C4-2B (cell line): ENCODE measurements at regions not wholly inside any gene's neighbourhood (a gene's known extent, or its start where the extent isn't known, plus 50 kb on each side); places are given as distances from the start of the nearest gene placed in this dataset.

Source experiments
- H3K27ac ChIP-seq: fragments of 450-650 bp; 2 replicates; pipeline ENCODE4 v1.5.1; 2017
- ZFX ChIP-seq: fragments of 450-650 bp; IDR thresholded peaks from 2 replicates; pipeline ENCODE4 v1.6.1; 2017
- TF ChIP-seq, protein P1 (sequence below): fragments of 450-650 bp; conservative IDR thresholded peaks from 2 replicates; pipeline ENCODE4 v1.5.1; 2017; ENCODE audit warnings: mild to moderate bottlenecking

DNA sequence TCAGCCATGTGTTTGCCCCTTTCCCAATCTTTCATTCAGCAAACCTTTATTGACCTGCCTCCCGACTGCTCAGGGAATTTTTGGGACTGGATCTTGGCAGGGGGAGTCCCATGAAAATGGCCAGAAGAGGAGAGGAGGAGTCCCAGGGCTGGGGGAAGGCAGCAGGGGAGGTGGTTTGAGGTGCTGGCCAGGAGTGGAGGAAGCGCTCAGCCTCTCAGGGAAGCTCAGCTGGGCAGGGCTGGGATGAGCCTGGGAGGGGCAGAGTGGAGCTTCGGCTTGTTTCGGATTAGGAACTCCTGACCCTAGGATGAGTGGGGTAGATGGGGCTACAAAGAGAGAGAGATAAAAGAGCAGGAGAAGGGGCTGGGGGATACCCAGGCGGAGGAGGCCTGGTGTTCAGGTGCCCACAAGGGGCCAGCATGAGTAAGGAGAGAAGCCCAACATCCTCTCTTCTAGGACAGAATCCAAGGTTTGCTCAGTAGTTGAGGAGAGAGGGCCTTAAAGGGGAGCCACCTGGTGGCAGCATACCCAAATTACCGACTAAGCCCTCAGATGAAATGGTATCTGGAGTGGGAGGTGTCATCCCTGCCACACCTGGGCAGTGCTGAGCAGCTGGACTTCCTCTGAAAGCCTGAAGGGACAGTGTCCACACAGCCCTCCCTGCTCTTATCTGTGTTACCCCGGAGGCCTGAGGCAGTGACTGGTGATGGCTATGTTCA, 91.1 kb downstream of the INHBB start:
- TF ChIP-seq, protein P1, sequence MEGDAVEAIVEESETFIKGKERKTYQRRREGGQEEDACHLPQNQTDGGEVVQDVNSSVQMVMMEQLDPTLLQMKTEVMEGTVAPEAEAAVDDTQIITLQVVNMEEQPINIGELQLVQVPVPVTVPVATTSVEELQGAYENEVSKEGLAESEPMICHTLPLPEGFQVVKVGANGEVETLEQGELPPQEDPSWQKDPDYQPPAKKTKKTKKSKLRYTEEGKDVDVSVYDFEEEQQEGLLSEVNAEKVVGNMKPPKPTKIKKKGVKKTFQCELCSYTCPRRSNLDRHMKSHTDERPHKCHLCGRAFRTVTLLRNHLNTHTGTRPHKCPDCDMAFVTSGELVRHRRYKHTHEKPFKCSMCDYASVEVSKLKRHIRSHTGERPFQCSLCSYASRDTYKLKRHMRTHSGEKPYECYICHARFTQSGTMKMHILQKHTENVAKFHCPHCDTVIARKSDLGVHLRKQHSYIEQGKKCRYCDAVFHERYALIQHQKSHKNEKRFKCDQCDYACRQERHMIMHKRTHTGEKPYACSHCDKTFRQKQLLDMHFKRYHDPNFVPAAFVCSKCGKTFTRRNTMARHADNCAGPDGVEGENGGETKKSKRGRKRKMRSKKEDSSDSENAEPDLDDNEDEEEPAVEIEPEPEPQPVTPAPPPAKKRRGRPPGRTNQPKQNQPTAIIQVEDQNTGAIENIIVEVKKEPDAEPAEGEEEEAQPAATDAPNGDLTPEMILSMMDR, result no peak; the same call in 1 of the 2 replicates
- TF ChIP-seq ZFX, result no peak
- H3K27ac ChIP-seq, result no peak overlapping the region

DNA sequence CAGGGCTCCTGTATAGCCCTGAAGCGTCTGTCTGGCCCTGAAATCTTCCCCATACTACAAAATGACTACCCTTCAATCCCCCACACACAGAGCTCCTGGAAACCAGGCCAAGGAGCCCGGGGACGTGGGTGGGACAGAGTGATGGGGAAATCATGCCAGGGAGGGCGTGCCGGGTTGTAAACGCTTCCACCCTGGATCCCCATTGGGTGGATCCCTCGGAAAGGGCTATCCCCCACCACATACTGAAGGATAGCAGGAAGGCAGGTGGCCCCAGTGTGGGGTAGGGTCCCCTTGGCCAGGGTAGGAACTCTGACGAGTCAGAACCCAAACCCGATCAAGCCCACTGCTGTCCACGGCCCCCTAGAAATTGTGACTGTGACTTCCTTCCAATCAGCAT, 91.7 kb downstream of the INHBB start:
- no peak for TF ChIP-seq ZFX
- TF ChIP-seq, protein P1, result no peak; the same call in 1 of the 2 replicates
- no peak overlapping the region for H3K27ac ChIP-seq

DNA sequence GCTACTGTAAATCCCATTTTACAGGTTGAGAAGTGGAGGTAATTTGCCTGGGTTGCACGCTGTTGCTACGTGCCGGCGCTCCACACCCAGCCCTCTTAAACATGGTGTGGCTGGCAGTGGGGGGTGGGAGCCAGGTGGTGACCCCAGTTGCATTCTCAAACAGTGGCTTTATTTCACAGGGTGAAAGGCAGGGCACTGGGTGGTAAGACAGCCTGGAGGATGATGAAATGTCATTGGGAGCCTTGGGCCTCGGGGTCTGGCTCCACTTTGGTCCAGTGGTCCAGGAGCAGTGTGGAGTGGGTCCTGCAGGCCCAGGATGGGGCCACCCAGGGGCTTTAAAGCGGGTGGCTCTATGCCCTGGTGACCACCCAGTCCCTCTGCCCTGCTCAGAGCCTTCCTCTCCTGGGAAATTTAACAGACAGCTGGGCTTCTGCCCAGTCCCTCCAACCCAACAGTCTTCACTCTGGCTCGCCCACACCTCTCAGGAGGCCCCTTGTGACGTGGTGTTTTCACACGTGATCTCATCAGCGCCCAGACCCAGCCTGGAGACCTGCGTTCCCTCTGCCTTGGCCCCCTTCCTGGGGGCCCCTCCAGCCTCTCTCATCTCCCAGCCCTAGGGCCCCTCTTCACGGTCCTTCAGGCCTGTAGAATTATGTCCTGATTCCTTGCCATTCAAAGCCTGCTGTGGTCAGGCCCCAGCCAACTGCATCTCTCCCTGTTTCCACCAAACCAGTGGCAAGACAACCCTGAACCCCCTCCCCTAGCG, 92.5 kb downstream of the INHBB start:
- H3K27ac ChIP-seq, result no peak overlapping the region

DNA sequence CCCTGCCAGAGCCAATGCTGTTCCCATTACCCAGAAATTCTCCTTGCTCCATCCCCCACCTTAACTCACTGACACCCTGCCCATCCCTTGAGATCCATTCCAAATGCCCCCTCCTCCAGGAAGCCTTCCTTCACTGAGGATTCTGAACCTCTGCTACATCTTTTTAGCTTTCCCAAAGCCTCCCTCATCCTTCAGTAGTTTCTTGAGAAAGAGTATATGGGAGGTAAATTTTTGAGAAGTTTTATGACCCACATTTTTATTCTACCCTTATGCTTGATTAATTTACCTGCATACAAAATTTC, 93.1 kb downstream of the INHBB start:
- TF ChIP-seq, protein P1, result no peak
- no peak for TF ChIP-seq ZFX
- no peak overlapping the region for H3K27ac ChIP-seq

More for the DNA sequence above, 92.5 kb downstream of the INHBB start:
- TF ChIP-seq, protein P1, result no peak
- TF ChIP-seq ZFX, result no peak

DNA sequence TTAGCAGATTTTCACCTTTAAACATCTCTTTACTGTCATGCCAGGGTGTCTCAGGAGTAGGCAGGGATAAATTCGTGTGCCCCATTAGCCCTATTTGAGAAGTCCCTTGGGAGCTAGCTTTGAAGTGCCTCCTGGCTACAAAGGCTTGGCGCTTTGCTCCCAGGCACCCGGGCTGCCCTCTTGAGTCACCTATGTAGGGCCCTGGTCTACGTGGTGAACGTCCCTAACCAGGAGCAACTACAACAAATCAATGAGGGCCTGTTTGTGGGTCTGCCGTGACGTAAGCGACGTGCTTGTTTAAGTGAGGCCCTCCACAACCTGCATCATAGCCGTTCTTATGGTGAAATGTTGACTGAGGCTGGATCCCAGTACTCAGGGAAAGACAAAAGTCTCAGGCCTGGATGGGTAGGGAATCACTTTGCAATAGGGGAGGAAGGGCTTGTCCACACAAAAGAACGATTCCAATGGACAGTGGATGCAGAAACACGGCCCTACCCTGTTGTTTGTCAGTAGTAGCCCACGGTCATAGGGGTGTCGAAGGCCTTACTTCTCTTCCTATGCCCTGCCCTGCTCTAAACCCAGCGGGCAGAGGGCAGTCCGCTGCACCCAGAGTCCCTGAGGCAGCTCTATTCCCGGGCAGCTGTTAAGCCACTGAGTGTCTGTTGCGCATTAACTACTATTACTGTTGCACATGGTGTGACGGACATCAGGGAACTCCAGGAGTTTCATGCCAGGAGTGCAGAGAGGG, 93.9 kb downstream of the INHBB start:
- H3K27ac ChIP-seq, result no peak overlapping the region
- no peak for TF ChIP-seq ZFX
- TF ChIP-seq, protein P1, result no peak

DNA sequence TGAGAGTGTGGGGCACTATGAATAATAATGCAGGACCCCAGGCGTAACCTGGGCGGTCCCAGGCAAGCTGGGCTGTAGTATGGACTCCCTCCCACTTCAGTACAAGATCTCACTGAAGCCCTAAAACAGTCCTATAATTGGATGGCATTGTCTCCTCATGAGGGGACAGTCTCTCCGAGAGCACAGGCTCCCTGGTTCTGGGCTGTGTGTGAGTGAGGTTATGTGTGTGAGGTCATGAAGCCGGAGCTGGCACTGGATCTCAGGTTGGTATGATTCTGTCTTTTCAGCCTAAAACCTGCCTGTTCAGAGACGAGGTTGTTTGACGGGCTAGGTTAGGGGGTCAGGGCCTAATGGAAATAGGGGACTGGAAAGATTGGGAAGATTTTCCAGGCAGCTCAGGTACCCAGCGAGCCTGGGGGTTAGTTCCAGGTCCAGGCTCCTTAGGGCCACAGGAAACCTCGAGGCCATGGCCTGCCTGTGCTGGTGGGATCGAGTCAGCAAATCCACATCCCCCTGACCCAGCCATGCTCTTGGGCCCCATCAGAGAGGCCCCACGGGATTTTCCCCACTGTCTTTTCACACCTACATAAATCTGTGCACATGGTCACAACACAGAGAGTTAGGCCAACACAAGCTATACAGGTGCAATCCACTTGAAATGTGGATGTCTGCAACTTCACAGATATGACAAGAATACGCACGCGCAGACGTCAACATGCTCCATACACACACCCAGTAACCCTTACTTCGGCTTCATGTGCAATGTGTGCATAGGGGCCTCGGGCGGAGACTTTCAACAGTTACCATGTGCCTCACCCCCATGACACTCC, 94.8 kb downstream of the INHBB start:
- no peak for TF ChIP-seq ZFX
- TF ChIP-seq, protein P1, result no peak
- H3K27ac ChIP-seq, result no peak overlapping the region
